ENCODE measurements at regions not wholly inside any gene's neighbourhood (a gene's known extent, or its start where the extent isn't known, plus 50 kb on each side); places are given as distances from the start of the nearest gene placed in this dataset.

- TF ChIP-seq RAD21 (IDR thresholded peaks at IDR 0.05; ENCODE audit: low read depth), result no peak
- TF ChIP-seq CEBPB (IDR thresholded peaks at IDR 0.05; ENCODE audit: low read depth), result no peak
- TF ChIP-seq JUND (IDR thresholded peaks at IDR 0.05), result no peak
- no peak for TF ChIP-seq FOSL1 (IDR thresholded peaks at IDR 0.05; ENCODE audit: low read depth)
- no peak for TF ChIP-seq YY1 (IDR thresholded peaks at IDR 0.05; ENCODE audit: extremely low read depth, insufficient replicate concordance, low read depth, low read length)
- TF ChIP-seq CTCF (IDR thresholded peaks at IDR 0.05 in 2 of 3, conservative IDR thresholded peaks at IDR 0.05 in 1 of 3; ENCODE audit: borderline replicate concordance in 1 of 3, insufficient read depth in 1 of 3, low read depth in 2 of 3, low read length in 2 of 3), result no peak
- no peak for TF ChIP-seq TCF7L2 (IDR thresholded peaks at IDR 0.05; ENCODE audit: borderline replicate concordance, extremely low read depth, insufficient read depth, insufficient read length)
- no peak for TF ChIP-seq EGR1 (IDR thresholded peaks at IDR 0.05; ENCODE audit: low read depth)
- TF ChIP-seq, protein P1, sequence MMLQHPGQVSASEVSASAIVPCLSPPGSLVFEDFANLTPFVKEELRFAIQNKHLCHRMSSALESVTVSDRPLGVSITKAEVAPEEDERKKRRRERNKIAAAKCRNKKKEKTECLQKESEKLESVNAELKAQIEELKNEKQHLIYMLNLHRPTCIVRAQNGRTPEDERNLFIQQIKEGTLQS (IDR thresholded peaks at IDR 0.05), result no peak
- no peak for TF ChIP-seq CBX3 (IDR thresholded peaks at IDR 0.05; ENCODE audit: low read depth)
- no peaks in the 10 kb centered on the region for H3K9me3 ChIP-seq (ENCODE audit: control insufficient read depth in 1 of 2, insufficient read depth in 1 of 2, low read depth in 1 of 2, low read length in 2 of 2)
- H3K27me3 ChIP-seq (ENCODE audit: insufficient read depth, low read length), result no peaks in the 10 kb centered on the region
- CTCF ChIA-PET, result no interaction called here
- peaks cover 5 to 7% of the 10 kb centered on the region in 2 experiments; a peak in 3 of 4 replicates for H3K4me1 ChIP-seq (ENCODE audit: control insufficient read depth in 1 of 2, insufficient read depth in 2 of 2, low read length in 2 of 2)
- no peak overlapping the region for H3K9ac ChIP-seq (ENCODE audit: low read length)
- no peaks in the 10 kb centered on the region for H3K79me2 ChIP-seq (ENCODE audit: insufficient read depth, low read length)
- H3K27ac ChIP-seq (ENCODE audit: low read depth, low read length), result no peak overlapping the region
- RAD21 ChIA-PET (ENCODE audit: low non-redundant PET in 1 of 2, low total read pairs in 2 of 2, uncharacterized antibody in 2 of 2, unreplicated experiment in 2 of 2), result no interaction called here
- ATAC-seq, result no peak
- POLR2A ChIA-PET, result no interaction called here
- H3K4me2 ChIP-seq (ENCODE audit: low read length), result peak overlapping the region; percentile 1; the same call in 1 of the 2 replicates
- intact Hi-C loops (cut with micrococcal nuclease), result no loop called here
- BruUV-seq (replicated peaks), result no TSS peak
- peak overlapping the region; percentile 36 for H2AFZ ChIP-seq (ENCODE audit: low read depth, low read length, poor library complexity, severe bottlenecking)
- no peak for DNase-seq (ENCODE audit: low read depth, low spot score)
- no peaks in the 10 kb centered on the region for H4K20me1 ChIP-seq (ENCODE audit: insufficient read depth)
- no peaks in the 10 kb centered on the region for H3K36me3 ChIP-seq (ENCODE audit: control insufficient read depth in 1 of 2, insufficient read depth in 2 of 2, low read length in 2 of 2)
- no peak overlapping the region for H3K4me3 ChIP-seq (replicated peaks in 1 of 2; ENCODE audit: low read depth in 1 of 2, low read length in 2 of 2)
- H3K9me2 ChIP-seq (ENCODE audit: insufficient read depth), result no peaks in the 10 kb centered on the region
Measured at GRCh38 chr6:95093154-95093553, 484.2 kb upstream of the MANEA start.
